ENCODE measurements at regions not wholly inside any gene's neighbourhood (a gene's known extent, or its start where the extent isn't known, plus 50 kb on each side); places are given as distances from the start of the nearest gene placed in this dataset.

DNA sequence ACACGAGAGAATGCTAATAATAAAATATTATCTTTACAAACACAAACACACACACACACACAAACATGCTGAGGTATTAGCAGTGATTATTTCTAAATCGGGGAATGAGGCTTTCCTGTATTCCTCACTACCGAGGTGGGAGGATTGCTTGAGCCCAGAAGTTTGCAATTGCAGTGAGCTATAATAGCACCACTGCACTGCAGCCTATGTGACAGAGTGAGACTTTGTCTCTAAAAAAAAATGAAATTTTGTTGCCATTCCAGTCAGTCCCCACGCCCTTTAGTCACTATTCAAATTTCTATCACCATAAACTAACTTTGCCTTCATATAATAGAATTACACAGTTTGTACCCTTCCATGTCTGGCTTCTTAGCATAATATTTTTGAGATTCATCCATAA is 456.5 kb upstream of the CPEB2 start:
- TF ChIP-seq GATA2 (IDR thresholded peaks at IDR 0.05; ENCODE audit: low read depth, low read length) (no peak), GATA3 (IDR thresholded peaks at IDR 0.05; ENCODE audit: low read depth, low read length) (no peak)

Data from SH-SY5Y (cell line).